Upper lobe of left lung (tissue), 4 donors: ENCODE measurements at regions not wholly inside any gene's neighbourhood (a gene's known extent, or its start where the extent isn't known, plus 50 kb on each side); places are given as distances from the start of the nearest gene placed in this dataset.

Source experiments
- POLR2A ChIP-seq, 4 donors: fragments of 450-650 bp; IDR thresholded peaks; one replicate each; pipeline ENCODE4 v1.5.1; 2016 to 2017; ENCODE audit warnings: antibody characterized with exemption in 4 of 4, mild to moderate bottlenecking in 2 of 4
- POLR2AphosphoS5 ChIP-seq, 2 donors: sonication (generic); formaldehyde crosslinking; IDR thresholded peaks; one replicate each; pipeline ENCODE4 v1.5.1; 2017; ENCODE audit warnings: antibody characterized with exemption in 2 of 2

- no peak for TF ChIP-seq POLR2A (IDR thresholded peaks at IDR 0.05)
- no peak for TF ChIP-seq POLR2AphosphoS5 (IDR thresholded peaks at IDR 0.05)
Observed at GRCh38 chr5:124842725-124843595, 96.5 kb upstream of the ZNF608 start.
